Muscle layer of colon (tissue), 2 donors: ENCODE measurements at regions not wholly inside any gene's neighbourhood (a gene's known extent, or its start where the extent isn't known, plus 50 kb on each side); places are given as distances from the start of the nearest gene placed in this dataset.

Experiments used
- H3K27ac ChIP-seq: one replicate; pipeline ENCODE4 v1.7.0; 2013; ENCODE audit warnings: low read depth, mild to moderate bottlenecking, low read length, moderate library complexity
- H3K27me3 ChIP-seq, 2 donors: one replicate each; pipeline ENCODE4 v1.7.0; 2013; ENCODE audit warnings: low read length in 2 of 2, mild to moderate bottlenecking in 2 of 2; ENCODE audit not compliant: insufficient read depth in 2 of 2, control insufficient read depth in 1 of 2
- H3K36me3 ChIP-seq: one replicate; pipeline ENCODE4 v1.7.0; 2013; ENCODE audit warnings: mild to moderate bottlenecking, low read length; ENCODE audit not compliant: insufficient read depth
- H3K4me1 ChIP-seq: one replicate; pipeline ENCODE4 v1.7.0; 2013; ENCODE audit warnings: mild to moderate bottlenecking, low read length; ENCODE audit not compliant: insufficient read depth
- H3K4me3 ChIP-seq, 2 donors: one replicate each; pipeline ENCODE4 v1.7.0; 2013; ENCODE audit warnings: low read length in 2 of 2, low read depth in 1 of 2, mild to moderate bottlenecking in 1 of 2, moderate library complexity in 1 of 2
- H3K9ac ChIP-seq: one replicate; pipeline ENCODE4 v1.7.0; 2013; ENCODE audit warnings: low read length
- H3K9me3 ChIP-seq: one replicate; pipeline ENCODE4 v1.7.0; 2013; ENCODE audit warnings: mild to moderate bottlenecking, low read length
- donor health status: abdominal sarcoma.
- donor health status: Adenocarcinoma of cecum.

GRCh38 chr9:89885156-89885555 is 280.3 kb downstream of the GADD45G start:
- peaks cover 7% of the 10 kb centered on the region for H3K4me1 ChIP-seq
- no peaks in the 10 kb centered on the region for H3K27me3 ChIP-seq
- H3K36me3 ChIP-seq, result no peaks in the 10 kb centered on the region
- H3K4me3 ChIP-seq, result no peak overlapping the region
- no peaks in the 10 kb centered on the region for H3K9me3 ChIP-seq
- H3K9ac ChIP-seq, result no peak overlapping the region
- no peak overlapping the region for H3K27ac ChIP-seq

- no peak overlapping the region for H3K27ac ChIP-seq
These were observed 281.5 kb downstream of the GADD45G start for GRCh38 chr9:89886281-89886700.

GRCh38 chr9:89887286-89887685 is 282.5 kb downstream of the GADD45G start:
- Histone ChIP-seq H3K36me3 (no peaks in the 10 kb centered on the region), H3K4me1 (peaks cover 26% of the 10 kb centered on the region), H3K4me3 (no peak overlapping the region), H3K9me3 (no peaks in the 10 kb centered on the region), H3K27me3 (no peaks in the 10 kb centered on the region), H3K27ac (no peak overlapping the region), H3K9ac (no peak overlapping the region)

More at GRCh38 chr9:89886281-89886700, 281.5 kb downstream of the GADD45G start:
- Histone ChIP-seq H3K9ac (no peak overlapping the region), H3K4me3 (no peak overlapping the region), H3K27me3 (no peaks in the 10 kb centered on the region), H3K9me3 (no peaks in the 10 kb centered on the region), H3K36me3 (no peaks in the 10 kb centered on the region), H3K4me1 (peaks cover 17% of the 10 kb centered on the region)

- H3K4me3 ChIP-seq, result no peak overlapping the region
- no peaks in the 10 kb centered on the region for H3K27me3 ChIP-seq
- H3K4me1 ChIP-seq, result peaks cover 34% of the 10 kb centered on the region
- no peak overlapping the region for H3K27ac ChIP-seq
- no peaks in the 10 kb centered on the region for H3K9me3 ChIP-seq
- H3K9ac ChIP-seq, result no peak overlapping the region
- no peaks in the 10 kb centered on the region for H3K36me3 ChIP-seq
These were observed 283.4 kb downstream of the GADD45G start for GRCh38 chr9:89888233-89888632.

- Histone ChIP-seq H3K9me3 (no peaks in the 10 kb centered on the region), H3K27ac (no peak overlapping the region)
These were observed 283.9 kb downstream of the GADD45G start for GRCh38 chr9:89888677-89889076.

GRCh38 chr9:89889865-89890264 is 285.1 kb downstream of the GADD45G start:
- H3K27ac ChIP-seq, result no peak overlapping the region
- no peaks in the 10 kb centered on the region for H3K9me3 ChIP-seq

More at GRCh38 chr9:89888677-89889076, 283.9 kb downstream of the GADD45G start:
- H3K4me1 ChIP-seq, result peaks cover 34% of the 10 kb centered on the region
- H3K36me3 ChIP-seq, result no peaks in the 10 kb centered on the region
- H3K9ac ChIP-seq, result no peak overlapping the region
- H3K27me3 ChIP-seq, result no peaks in the 10 kb centered on the region
- H3K4me3 ChIP-seq, result no peak overlapping the region

GRCh38 chr9:89890326-89890980 is 285.6 kb downstream of the GADD45G start:
- no peaks in the 10 kb centered on the region for H3K9me3 ChIP-seq
- no peak overlapping the region for H3K9ac ChIP-seq
- no peak overlapping the region for H3K4me3 ChIP-seq
- H3K36me3 ChIP-seq, result no peaks in the 10 kb centered on the region
- H3K27me3 ChIP-seq, result no peaks in the 10 kb centered on the region
- H3K27ac ChIP-seq, result peak overlapping the region; percentile 28
- peaks cover 34% of the 10 kb centered on the region for H3K4me1 ChIP-seq

More at GRCh38 chr9:89889865-89890264, 285.1 kb downstream of the GADD45G start:
- Histone ChIP-seq H3K36me3 (no peaks in the 10 kb centered on the region), H3K4me3 (no peak overlapping the region), H3K9ac (no peak overlapping the region), H3K27me3 (no peaks in the 10 kb centered on the region), H3K4me1 (peaks cover 34% of the 10 kb centered on the region)

GRCh38 chr9:89891221-89891590 is 286.4 kb downstream of the GADD45G start:
- H3K27ac ChIP-seq, result peak overlapping the region; percentile 86
- H3K4me1 ChIP-seq, result peaks cover 34% of the 10 kb centered on the region
- H3K9me3 ChIP-seq, result no peaks in the 10 kb centered on the region
- no peak overlapping the region for H3K9ac ChIP-seq
- no peak overlapping the region for H3K4me3 ChIP-seq
- H3K27me3 ChIP-seq, result no peaks in the 10 kb centered on the region
- H3K36me3 ChIP-seq, result no peaks in the 10 kb centered on the region

- H3K4me1 ChIP-seq, result peaks cover 28% of the 10 kb centered on the region
- peak overlapping the region; percentile 86 for H3K27ac ChIP-seq
These were observed 286.9 kb downstream of the GADD45G start for GRCh38 chr9:89891591-89892304.

GRCh38 chr9:89892920-89893319 is 288.1 kb downstream of the GADD45G start:
- Histone ChIP-seq H3K27ac (no peak overlapping the region), H3K9ac (no peak overlapping the region), H3K9me3 (no peaks in the 10 kb centered on the region), H3K4me3 (no peak overlapping the region), H3K27me3 (no peaks in the 10 kb centered on the region), H3K4me1 (peaks cover 27% of the 10 kb centered on the region), H3K36me3 (no peaks in the 10 kb centered on the region)

More at GRCh38 chr9:89891591-89892304, 286.9 kb downstream of the GADD45G start:
- no peaks in the 10 kb centered on the region for H3K9me3 ChIP-seq
- H3K9ac ChIP-seq, result no peak overlapping the region
- no peaks in the 10 kb centered on the region for H3K27me3 ChIP-seq
- H3K4me3 ChIP-seq, result no peak overlapping the region
- H3K36me3 ChIP-seq, result no peaks in the 10 kb centered on the region

- no peak overlapping the region for H3K27ac ChIP-seq
- peaks cover 27% of the 10 kb centered on the region for H3K4me1 ChIP-seq
- no peaks in the 10 kb centered on the region for H3K27me3 ChIP-seq
- H3K9me3 ChIP-seq, result no peaks in the 10 kb centered on the region
- no peak overlapping the region for H3K4me3 ChIP-seq
- no peak overlapping the region for H3K9ac ChIP-seq
- no peaks in the 10 kb centered on the region for H3K36me3 ChIP-seq
These were observed 289.1 kb downstream of the GADD45G start for GRCh38 chr9:89893886-89894285.
